K562 (cell line): ENCODE measurements at regions not wholly inside any gene's neighbourhood (a gene's known extent, or its start where the extent isn't known, plus 50 kb on each side); places are given as distances from the start of the nearest gene placed in this dataset.
"Not testable (repeated sequence)": the region's sequence is repeated elsewhere in the genome, so short reads cannot be mapped to it uniquely, and the experiment has no call there.

Experiments used
- ATAC-seq: fragments of 200-7000 bp; cut with Tn5 transposase; 3 replicates; pipeline ENCODE4 v1.9.1; 2020; ENCODE audit warnings: moderate library complexity
- BruUV-seq: library from RNA; stranded (reverse); fragments of 400-500 nt; replicated peaks from 2 replicates; lab custom pipeline; 2021; lab: Mats Ljungman, UMichigan
- CTCF ChIA-PET: fragments of 300-600 bp; formaldehyde crosslinking; extraction: SDS; loops from one replicate; lab custom pipeline; 2021; ENCODE audit warnings: low intra/inter-chr PET ratio; lab: Yijun Ruan, JAX
- POLR2A ChIA-PET: fragments of 300-600, 350-650 bp; sonication (Branson Sonifier 250); formaldehyde crosslinking; extraction: SDS; loops from one replicate; lab custom pipeline; 2021; ENCODE audit warnings: antibody characterized with exemption, inconsistent platforms; lab: Yijun Ruan, JAX
- DNase-seq, 4 experiments: peaks; one replicate each; pipeline versions ENCODE4 v3.0.0 to v3.0.0-alpha.2; 2011 to 2018; ENCODE audit warnings: low spot score in 3 of 4, mixed read lengths in 3 of 4; ENCODE audit errors: extremely low read depth in 1 of 4
- FAIRE-seq: peaks from 2 replicates; lab custom pipeline; 2011; peaks lifted over from hg19 to GRCh38; lab: Jason Lieb, UNC
- H2AFZ ChIP-seq: 2 replicates; pipeline ENCODE4 v1.6.0; 2011; ENCODE audit warnings: low read depth, low read length, control low read depth, inconsistent platforms
- H3K27ac ChIP-seq: fragments of 200-600 bp; 3 replicates; pipeline ENCODE4 v1.8.0; 2011; ENCODE audit warnings: low read depth, mild to moderate bottlenecking, control low read depth, inconsistent platforms, low read length, moderate library complexity, mixed read lengths; ENCODE audit errors: extremely low read depth
- H3K27me3 ChIP-seq, 2 experiments: fragments of 300-600 bp in 1 of 2; 2 replicates in 1 of 2; 3 replicates in 1 of 2; pipeline versions ENCODE4 v1.6.0 to v1.8.0; 2011; ENCODE audit warnings: inconsistent platforms in 2 of 2, low read length in 2 of 2, mild to moderate bottlenecking in 1 of 2, mixed read lengths in 1 of 2, moderate library complexity in 1 of 2; ENCODE audit not compliant: control insufficient read depth in 2 of 2, insufficient read depth in 2 of 2
- H3K36me3 ChIP-seq: fragments of 300-600 bp; 3 replicates; pipeline ENCODE4 v1.8.0; 2011; ENCODE audit warnings: mild to moderate bottlenecking, low read length, inconsistent platforms; ENCODE audit not compliant: control insufficient read depth, insufficient read depth
- H3K4me1 ChIP-seq, 2 experiments: fragments of 200-600 bp in 1 of 2; replicated peaks in 1 of 2; 2 replicates in 1 of 2; 3 replicates in 1 of 2; pipeline versions ENCODE4 v1.5.1 to v1.8.0; 2011; ENCODE audit warnings: inconsistent platforms in 2 of 2, low read length in 2 of 2, mild to moderate bottlenecking in 1 of 2, mixed read lengths in 1 of 2, moderate library complexity in 1 of 2; ENCODE audit not compliant: control insufficient read depth in 2 of 2, insufficient read depth in 2 of 2
- H3K4me2 ChIP-seq: 2 replicates; pipeline ENCODE4 v1.6.1; 2011; ENCODE audit warnings: low read length, control low read depth, inconsistent platforms, mixed read lengths; ENCODE audit not compliant: insufficient read depth
- H3K4me3 ChIP-seq: fragments of 200-600 bp; sonication (generic), shearing (Covaris generic); 2 replicates; pipeline ENCODE4 v1.5.1; 2016; ENCODE audit warnings: control low read depth, inconsistent platforms
- H3K79me2 ChIP-seq: fragments of 200-600 bp; 3 replicates; pipeline ENCODE4 v1.8.0; 2011; ENCODE audit warnings: low read length, inconsistent platforms; ENCODE audit not compliant: control insufficient read depth, insufficient read depth
- H3K9ac ChIP-seq, 2 experiments: 2 replicates each; pipeline versions ENCODE4 v1.6.0 to v1.6.1; 2011; ENCODE audit warnings: low read depth in 2 of 2, low read length in 2 of 2, control low read depth in 1 of 2, inconsistent platforms in 1 of 2, mild to moderate bottlenecking in 1 of 2, mixed read lengths in 1 of 2; ENCODE audit not compliant: insufficient read depth in 1 of 2
- H3K9me1 ChIP-seq: one replicate; pipeline ENCODE4 v1.6.0; 2011; ENCODE audit warnings: inconsistent platforms, mild to moderate bottlenecking, low read length, moderate library complexity; ENCODE audit not compliant: control insufficient read depth, insufficient read depth
- H3K9me3 ChIP-seq: replicated peaks from 2 replicates; pipeline ENCODE4 v1.5.1; 2011; ENCODE audit warnings: low read depth, low read length, inconsistent platforms; ENCODE audit not compliant: control insufficient read depth, insufficient read depth
- H4K20me1 ChIP-seq: replicated peaks from 2 replicates; pipeline ENCODE4 v1.6.1; 2011; ENCODE audit warnings: low read length, inconsistent platforms, mixed read lengths; ENCODE audit not compliant: control insufficient read depth, insufficient read depth
- WGBS: fragments of 100-300 bp; shearing (Covaris generic); methylation state at CpG from one replicate; pipeline ENCODE4 v1.1.6; 2016; ENCODE audit warnings: low coverage, mixed read lengths; ENCODE audit not compliant: insufficient coverage; ENCODE audit errors: missing lambda C conversion rate; 5-methylcytosine and 5-hydroxymethylcytosine counted together
- in situ Hi-C: fragments of 300-500 bp; cut with MboI; formaldehyde crosslinking; loops from 4 replicates; pipeline ENCODE4 v1.15.0; 2018; ENCODE audit warnings: inconsistent platforms, mixed read lengths
- intact Hi-C: fragments of 100-400 bp; cut with micrococcal nuclease; formaldehyde crosslinking; loops from 2 replicates; pipeline ENCODE4 v1.14.2; 2022
- TF ChIP-seq, protein P1 (sequence below): fragments of 450-650 bp; formaldehyde crosslinking; IDR thresholded peaks from 2 replicates; pipeline ENCODE4 v1.4.0; 2022; ENCODE audit warnings: mild to moderate bottlenecking, moderate library complexity

DNA sequence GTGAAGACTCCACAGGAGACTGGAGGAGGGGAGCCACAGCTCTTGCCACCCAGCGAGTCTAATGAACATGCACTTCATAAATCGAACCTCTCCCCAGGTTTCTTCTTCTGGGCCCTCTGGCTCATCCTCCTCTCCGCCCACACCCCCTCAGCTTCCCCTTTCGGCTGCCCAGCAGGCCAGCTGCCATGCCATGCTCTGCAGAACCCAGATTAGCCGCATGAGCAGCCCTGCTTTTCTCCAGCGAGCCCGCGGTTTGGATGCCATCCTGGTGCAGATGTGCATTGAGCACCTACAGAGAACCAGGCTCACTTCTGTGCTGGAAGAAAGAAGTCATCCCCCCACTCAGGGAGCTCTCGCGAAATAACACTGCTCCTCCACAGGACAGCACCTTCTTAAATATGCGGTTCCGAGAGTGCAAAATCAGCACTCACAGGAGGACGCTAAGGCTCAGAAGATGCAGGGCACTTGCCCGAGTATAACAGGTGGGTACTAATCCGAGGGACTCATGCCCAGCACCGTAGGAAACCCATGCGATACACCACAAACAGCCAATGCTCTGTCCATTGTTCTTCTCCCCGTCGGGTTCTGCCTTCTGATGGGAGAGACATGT is 143.0 kb upstream of the THBS2 start (continued):
- TF ChIP-seq, protein P1, sequence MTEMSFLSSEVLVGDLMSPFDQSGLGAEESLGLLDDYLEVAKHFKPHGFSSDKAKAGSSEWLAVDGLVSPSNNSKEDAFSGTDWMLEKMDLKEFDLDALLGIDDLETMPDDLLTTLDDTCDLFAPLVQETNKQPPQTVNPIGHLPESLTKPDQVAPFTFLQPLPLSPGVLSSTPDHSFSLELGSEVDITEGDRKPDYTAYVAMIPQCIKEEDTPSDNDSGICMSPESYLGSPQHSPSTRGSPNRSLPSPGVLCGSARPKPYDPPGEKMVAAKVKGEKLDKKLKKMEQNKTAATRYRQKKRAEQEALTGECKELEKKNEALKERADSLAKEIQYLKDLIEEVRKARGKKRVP (CRISPR knock-in tag), result no peak

DNA sequence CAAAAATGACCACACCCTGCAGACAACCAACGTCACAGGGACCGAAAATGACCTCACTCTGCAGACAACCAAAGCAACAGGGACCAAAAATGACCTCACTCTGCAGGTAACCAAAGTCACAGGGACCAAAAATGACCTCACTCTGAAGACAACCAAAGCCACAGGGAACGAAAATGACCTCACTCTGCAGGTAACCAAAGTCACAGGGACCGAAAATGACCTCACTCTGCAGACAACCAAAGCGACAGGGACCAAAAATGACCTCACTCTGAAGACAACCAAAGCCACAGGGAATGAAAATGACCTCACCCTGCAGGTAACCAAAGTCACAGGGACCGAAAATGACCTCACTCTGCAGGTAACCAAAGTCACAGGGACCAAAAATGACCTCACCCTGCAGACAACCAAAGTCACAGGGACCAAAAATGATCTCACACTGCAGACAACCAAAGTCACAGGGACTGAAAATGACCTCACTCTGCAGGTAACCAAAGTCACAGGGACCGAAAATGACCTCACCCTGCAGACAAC is 142.4 kb upstream of the THBS2 start:
- H4K20me1 ChIP-seq, H3K4me1 ChIP-seq, H3K79me2 ChIP-seq, H2AFZ ChIP-seq, H3K9me3 ChIP-seq, H3K4me3 ChIP-seq, BruUV-seq, CTCF ChIA-PET, DNase-seq, H3K9ac ChIP-seq, ATAC-seq, intact Hi-C loops, H3K9me1 ChIP-seq, POLR2A ChIA-PET, H3K4me2 ChIP-seq, H3K27ac ChIP-seq, H3K36me3 ChIP-seq, in situ Hi-C loops, FAIRE-seq: not testable (repeated sequence)
- H3K27me3 ChIP-seq, result peaks cover 14 to 43% of the 10 kb centered on the region in 2 experiments; a peak in 3 of 5 replicates
- under 1% methylated on average over 7 of the region's 7 CpGs for WGBS
